HPDE6-E6E7 (cell line): ENCODE measurements at regions not wholly inside any gene's neighbourhood (a gene's known extent, or its start where the extent isn't known, plus 50 kb on each side); places are given as distances from the start of the nearest gene placed in this dataset.

Experiments used
- DNase-seq: peaks from one replicate; pipeline ENCODE4 v3.0.0; 2011; ENCODE audit warnings: missing footprints; ENCODE audit errors: extremely low spot score

DNA sequence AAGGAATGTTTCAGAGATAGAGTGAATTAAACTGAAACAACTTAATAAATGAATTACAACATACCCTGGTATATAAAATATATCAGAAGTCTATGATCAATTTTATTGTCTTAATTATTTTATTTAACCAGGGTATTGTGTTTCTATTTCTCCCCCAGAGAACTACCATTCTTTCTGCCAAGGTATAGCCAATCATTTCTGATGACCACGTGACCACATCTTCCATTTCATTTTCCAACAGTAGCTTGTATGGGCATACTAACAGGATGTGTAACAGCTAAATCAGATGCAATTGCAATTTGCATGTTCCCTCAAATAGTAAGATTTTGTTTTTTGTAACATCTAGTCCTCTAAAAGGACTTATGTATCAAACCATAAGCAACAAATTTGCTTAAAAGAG is 123.9 kb upstream of the COL1A2 start:
- DNase-seq: no peak

- no peak for DNase-seq
Observed at GRCh38 chr7:94272821-94273583, 121.7 kb upstream of the COL1A2 start.

GRCh38 chr7:94274828-94275227 is 119.9 kb upstream of the COL1A2 start:
- DNase-seq: no peak

- DNase-seq: no peak
Observed at GRCh38 chr7:94276027-94276426, 118.7 kb upstream of the COL1A2 start.

- no peak for DNase-seq
Observed at GRCh38 chr7:94276795-94277194, 117.9 kb upstream of the COL1A2 start.

- no peak for DNase-seq
Observed at GRCh38 chr7:94277236-94277635, 117.5 kb upstream of the COL1A2 start.

DNA sequence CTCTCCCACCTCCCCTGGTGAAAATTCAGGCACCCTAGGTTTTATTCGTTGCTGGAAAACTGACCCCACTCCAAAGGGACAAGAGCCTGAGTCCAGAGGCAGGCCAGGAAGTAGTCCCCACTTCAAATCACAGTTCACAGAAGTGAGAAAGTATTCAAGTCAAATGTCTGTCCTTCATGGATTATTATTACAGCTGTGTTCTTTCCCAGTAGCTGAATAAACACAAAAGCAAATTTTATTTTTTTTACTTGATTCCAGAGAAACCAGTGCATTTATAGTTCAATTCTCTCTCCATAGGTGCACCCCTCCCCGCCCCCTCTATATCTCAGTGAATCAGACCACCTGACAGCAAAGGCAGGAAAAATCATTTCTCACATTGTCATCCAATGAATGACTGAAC is 113.8 kb upstream of the COL1A2 start:
- DNase-seq: no peak

DNA sequence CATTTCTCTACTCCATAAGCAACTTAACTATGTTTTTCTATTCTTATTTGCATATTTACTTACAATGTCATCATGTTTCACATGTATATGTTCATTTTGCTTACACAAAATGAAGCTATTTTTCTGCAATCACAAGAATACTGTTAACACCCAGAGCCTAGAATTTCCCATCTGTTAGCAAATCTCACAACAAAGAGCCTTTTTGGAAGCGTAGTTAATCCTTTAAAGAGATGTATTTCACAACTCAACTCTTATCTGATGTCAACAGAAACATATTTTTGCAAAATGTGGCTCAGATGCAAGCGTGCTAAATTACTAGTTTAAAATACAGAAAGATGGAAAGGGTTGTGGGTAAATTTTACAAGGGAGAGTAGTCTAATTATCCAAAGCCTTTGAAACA is 110.6 kb upstream of the COL1A2 start:
- no peak for DNase-seq

DNA sequence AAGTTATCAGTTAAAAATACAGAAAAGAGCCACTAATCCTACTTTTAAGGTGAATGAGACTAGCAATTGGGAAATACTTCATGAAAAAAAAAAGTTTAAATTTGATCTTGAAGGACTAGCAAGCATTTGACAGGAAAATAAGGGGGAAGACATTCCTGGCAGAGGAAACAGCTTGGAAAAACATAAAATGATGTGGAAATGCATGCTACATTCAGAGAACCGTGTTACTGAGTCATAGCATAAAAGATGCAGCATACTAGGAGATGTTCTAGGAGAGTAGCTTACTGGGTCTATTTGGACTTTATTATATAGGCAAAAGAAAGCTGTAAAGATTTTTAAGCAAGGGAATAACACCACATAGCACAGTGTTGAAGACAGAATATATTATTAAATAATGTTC is 108.6 kb upstream of the COL1A2 start:
- DNase-seq: no peak

DNA sequence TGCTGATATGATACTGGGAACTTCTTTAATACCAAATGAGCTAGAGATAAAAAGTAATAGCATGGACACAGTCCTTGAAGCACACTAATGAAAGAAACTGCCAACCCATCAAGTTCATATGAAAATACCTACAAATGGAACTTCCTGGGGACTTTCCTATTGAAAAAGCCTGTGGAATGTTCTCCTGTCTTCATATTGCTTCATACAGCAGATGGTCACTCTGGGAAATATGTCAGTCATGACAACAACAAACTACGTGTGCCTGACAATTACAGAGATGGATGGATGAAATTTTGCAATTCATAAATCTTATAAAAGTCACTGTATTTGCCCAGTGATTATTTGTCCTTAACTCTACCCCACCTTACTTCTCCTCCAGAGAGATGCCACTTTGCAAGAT is 106.6 kb upstream of the COL1A2 start:
- DNase-seq: no peak

DNA sequence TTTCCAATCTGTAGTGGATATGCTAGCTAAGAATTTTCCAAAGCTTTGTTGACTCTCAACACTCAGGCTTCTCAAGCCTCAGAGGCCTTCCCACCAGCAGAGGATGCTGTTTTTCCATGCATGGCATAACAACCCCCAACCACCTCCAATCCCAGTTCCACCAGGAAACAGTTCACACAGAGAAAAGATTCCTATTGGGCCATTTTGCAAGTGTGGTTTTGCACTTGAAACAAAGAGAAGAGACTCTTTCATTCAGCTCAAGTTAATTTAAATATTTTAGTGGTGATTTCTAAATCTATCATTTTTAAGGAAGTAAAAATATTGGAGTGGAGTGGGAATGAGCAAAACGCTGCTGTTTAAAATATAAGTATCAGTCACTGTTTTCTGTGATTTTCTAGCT is 105.6 kb upstream of the COL1A2 start:
- peak; percentile 69 for DNase-seq

- DNase-seq: no peak
Observed at GRCh38 chr7:94294471-94295131, 100.1 kb upstream of the COL1A2 start.

GRCh38 chr7:94295850-94296249 is 98.8 kb upstream of the COL1A2 start:
- DNase-seq: peak; percentile 23

DNA sequence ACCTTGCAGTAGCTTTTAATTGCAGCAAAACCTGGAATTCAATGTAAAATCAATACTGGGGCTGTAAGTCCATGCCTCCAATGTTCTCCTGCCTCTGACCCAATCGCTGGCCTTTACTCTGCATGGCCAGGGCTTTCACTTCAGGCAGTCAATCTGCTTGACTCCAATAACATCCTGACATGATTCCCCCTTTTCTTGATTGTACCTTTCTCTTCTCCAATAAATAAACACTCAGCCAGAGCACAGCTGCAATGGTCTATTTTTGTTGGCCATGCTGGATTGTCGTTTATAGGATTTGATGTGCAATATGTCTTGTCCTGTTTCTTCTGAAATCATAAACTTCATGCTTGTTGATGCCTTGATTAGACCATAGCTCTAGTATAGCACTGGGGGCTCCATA is 97.8 kb upstream of the COL1A2 start:
- DNase-seq: no peak

GRCh38 chr7:94297397-94297838 is 97.3 kb upstream of the COL1A2 start:
- peak; percentile 28 for DNase-seq

DNA sequence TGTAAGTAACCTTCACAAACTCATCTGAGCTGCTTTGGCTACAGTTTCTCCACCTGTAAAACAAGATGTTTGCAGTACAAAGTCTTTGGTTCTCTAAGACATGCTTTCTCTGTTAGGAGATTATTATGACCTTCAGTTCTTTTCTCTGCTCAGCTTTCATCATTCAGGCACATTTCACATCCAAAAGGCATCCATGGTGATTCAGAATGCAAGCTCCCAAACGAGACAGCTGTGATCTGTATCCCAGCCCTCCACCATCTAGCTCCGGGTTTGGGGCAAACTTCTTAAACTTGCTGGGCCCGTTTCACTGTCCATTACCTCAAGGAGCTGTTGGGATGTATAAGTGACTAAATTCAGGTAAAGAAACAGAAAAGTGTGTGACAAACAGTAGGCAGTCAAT is 95.8 kb upstream of the COL1A2 start:
- DNase-seq: no peak

- no peak for DNase-seq
Observed at GRCh38 chr7:94300176-94300835, 94.4 kb upstream of the COL1A2 start.

DNA sequence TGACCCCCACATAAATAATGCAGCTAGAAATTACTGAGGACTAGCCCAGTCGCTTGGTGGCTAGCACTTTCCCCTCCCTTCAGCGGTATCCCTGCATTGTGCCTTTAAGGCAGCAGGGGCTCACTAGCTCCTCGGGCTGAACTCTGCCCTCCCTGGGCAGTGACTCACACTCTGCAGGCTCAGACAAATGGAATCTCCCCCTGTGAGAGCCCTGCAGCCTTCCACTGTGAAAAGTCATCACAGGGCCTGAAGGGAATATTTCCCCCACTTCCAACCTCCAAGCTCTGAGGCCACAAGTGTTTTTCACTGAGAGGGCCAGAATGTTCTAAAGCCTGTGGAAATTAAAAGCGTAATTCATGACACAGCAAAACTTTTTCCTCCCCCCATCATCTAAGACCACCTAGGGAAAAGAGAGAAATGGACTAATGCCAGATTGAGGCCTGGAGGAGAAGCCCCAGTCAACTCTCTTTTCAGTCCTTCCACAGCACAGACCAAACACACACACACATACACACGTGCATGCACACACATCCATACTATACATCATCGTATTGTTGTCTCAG is 93.6 kb upstream of the COL1A2 start:
- DNase-seq: peak; percentile 91

- DNase-seq: no peak
Observed at GRCh38 chr7:94303118-94303517, 91.6 kb upstream of the COL1A2 start.

DNA sequence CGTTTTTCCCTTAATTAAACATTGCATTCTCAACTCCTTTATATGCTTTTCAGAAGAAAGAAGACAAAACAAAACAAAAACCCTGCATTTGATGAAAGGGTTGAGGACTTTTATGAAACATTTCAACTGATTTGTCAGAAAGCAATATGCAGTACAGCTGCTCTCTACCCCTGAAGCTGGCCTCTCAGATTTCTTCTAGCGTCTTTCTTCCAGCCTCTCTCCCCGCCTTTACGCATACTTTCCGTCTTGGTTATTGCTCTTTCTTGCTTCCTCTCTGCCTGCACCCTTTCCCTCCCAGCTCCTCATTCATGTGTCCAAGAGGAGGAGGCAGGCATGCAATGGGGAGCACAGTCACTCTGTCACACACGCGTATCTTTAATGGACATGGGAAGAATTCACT is 91.0 kb upstream of the COL1A2 start:
- no peak for DNase-seq

DNA sequence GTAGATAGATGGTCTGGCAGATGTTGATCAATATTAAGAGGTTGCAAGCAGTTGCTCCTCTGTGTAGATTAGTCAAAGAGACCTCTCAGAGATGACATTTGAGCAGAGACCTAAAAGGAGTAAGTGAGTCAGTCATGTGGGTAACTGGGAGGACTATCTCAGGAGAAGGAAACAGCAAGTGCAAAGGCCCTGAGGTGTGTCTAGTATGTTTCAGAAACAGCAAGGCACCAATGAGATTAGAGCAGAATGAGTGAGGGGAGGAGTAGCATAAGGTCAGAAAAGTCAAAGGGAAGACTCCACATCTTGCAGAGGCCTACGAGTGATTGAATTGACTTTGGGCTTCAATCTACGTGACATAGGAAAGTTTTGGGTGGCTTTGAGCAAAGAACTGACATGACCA is 89.8 kb upstream of the COL1A2 start:
- DNase-seq: no peak

DNA sequence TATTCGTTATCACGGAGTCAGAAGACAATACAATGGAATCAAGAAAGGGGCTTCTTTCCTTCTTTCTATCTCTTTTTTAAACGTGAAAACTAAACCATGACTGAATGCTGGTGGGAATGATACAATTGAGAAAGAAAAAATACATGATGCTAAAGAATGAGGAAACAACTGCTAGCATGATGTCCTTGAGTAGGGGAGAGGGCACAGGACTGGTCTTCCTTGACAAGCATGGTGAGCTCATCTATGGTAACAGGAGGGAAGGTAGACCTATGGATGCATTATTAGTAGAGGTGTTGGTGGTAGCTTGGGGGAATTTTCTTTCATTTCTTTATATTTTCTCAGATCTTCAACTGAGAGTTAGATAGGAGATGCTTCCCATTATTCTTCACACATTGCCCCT is 88.9 kb upstream of the COL1A2 start:
- DNase-seq: no peak
